ENCODE measurements at regions not wholly inside any gene's neighbourhood (a gene's known extent, or its start where the extent isn't known, plus 50 kb on each side); places are given as distances from the start of the nearest gene placed in this dataset.

DNA sequence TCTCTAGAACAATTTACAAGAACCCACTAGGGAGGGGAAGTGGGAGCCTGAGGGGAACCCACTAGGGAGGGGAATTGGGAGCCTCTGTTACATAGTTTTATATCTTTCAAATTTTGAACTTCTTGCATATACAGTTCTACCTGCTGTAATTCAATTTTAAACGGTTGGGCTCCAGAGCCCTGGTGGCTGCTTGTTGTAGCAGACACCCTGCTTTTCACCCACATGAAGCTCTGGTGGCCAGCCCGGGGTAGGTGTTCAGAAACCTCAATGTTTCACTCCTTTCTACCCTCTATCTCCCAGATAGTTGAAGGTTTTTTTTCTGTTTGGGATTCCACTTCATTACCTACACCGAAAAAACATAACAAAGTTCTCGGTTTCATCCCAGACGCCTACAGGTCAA, 124.4 kb downstream of the TMEM174 start:
- TF ChIP-seq, protein P1, sequence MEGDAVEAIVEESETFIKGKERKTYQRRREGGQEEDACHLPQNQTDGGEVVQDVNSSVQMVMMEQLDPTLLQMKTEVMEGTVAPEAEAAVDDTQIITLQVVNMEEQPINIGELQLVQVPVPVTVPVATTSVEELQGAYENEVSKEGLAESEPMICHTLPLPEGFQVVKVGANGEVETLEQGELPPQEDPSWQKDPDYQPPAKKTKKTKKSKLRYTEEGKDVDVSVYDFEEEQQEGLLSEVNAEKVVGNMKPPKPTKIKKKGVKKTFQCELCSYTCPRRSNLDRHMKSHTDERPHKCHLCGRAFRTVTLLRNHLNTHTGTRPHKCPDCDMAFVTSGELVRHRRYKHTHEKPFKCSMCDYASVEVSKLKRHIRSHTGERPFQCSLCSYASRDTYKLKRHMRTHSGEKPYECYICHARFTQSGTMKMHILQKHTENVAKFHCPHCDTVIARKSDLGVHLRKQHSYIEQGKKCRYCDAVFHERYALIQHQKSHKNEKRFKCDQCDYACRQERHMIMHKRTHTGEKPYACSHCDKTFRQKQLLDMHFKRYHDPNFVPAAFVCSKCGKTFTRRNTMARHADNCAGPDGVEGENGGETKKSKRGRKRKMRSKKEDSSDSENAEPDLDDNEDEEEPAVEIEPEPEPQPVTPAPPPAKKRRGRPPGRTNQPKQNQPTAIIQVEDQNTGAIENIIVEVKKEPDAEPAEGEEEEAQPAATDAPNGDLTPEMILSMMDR (IDR thresholded peaks at IDR 0.05; ENCODE audit: extremely low read depth, missing control alignments) = no peak
- peak; percentile 28 for DNase-seq (ENCODE audit: low spot score)

DNA sequence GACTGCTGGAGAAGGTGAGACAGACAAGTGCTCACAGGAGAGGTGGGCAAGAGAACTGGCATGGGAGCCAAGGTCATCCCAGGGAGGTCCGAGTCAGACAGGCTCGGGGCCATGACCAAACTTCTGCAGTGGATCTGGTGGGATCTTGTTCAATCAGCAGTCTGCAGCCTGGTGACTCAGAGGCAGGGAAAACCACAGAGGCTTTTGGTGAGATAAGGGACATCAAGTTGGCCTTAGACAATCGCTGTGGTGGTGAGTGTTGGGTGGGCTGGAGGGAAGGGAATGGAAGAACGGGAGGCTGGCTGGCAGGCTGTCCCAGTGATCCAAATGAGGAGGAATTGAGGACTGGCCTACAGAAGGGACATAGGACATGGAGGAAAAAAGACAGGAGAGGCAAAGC, 123.8 kb downstream of the TMEM174 start:
- TF ChIP-seq, protein P1 (IDR thresholded peaks at IDR 0.05; ENCODE audit: extremely low read depth, missing control alignments) = no peak
- DNase-seq (ENCODE audit: low spot score) = no peak

DNA sequence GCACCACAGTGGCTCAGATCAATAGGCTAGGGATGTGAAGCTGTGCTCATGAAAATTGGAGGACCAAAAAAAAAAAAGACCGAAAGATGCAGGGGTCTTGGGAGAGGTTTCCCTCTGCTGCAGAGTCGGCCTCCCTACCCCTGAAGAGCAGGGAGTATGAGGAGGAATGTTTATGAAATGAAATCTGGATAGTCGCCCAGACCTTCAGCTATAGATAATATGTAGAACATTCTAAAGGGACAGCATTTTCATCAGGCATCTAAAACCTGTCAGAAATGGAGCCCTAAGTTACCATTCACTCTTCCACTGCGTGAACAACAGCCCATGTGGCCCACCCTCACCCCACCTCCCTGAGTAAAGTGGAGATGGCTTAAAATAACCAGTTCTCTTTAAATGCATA, 122.9 kb downstream of the TMEM174 start:
- DNase-seq (ENCODE audit: low spot score) = no peak
- TF ChIP-seq, protein P1 (IDR thresholded peaks at IDR 0.05; ENCODE audit: extremely low read depth, missing control alignments) = no peak

DNA sequence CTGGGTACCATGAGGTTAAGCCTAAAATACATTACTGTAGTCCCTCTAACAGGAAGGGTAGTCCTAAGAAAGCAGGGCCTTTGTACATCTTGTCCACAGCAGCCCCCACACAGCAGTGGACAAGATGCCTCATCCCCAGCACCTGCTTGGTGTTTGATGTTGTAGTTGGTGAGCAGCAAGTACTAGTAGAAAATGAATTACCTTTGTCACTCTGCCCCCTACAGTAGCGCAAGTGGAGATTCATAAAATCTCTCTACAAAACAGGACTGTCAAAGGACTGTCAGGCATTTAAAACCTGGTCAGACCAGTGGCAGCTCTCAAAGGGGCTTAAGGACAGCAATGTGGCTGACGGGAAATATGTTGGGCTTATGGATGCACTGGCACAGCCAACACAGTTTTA, 122.5 kb downstream of the TMEM174 start:
- TF ChIP-seq, protein P1 (IDR thresholded peaks at IDR 0.05; ENCODE audit: extremely low read depth, missing control alignments) = no peak
- no peak for DNase-seq (ENCODE audit: low spot score)

DNA sequence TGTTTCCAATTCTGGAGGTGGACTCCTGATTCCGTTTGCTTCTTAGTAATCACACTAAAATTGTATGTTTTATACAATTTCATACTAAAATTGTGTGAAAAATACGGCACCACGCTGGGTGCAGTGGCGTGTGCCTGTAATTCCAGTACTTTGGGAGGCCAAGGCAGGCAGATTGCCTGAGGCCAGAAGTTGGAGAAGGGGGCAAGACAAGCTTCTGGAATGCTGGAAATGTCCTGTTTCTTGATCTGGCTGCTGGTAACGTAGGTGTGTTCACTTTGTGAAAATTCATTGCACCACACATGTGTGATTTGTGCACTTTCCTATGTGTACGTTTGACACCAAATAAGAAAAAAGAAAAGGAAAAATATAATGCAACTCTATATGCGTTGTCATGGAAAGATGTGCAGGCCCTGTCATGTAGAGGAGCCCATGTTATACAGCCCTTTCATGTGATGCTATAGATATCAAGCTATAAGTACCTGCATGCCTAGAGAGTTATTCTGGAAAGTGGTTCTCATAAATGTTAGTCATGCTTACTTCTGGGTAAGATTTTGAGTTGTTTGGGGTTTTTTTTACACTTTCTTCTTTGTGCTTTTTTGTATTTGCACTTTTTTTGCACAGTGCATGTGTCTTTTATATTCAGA, 119.9 kb downstream of the TMEM174 start:
- DNase-seq (ENCODE audit: low spot score) = no peak
- TF ChIP-seq, protein P1 (IDR thresholded peaks at IDR 0.05; ENCODE audit: extremely low read depth, missing control alignments) = no peak

DNA sequence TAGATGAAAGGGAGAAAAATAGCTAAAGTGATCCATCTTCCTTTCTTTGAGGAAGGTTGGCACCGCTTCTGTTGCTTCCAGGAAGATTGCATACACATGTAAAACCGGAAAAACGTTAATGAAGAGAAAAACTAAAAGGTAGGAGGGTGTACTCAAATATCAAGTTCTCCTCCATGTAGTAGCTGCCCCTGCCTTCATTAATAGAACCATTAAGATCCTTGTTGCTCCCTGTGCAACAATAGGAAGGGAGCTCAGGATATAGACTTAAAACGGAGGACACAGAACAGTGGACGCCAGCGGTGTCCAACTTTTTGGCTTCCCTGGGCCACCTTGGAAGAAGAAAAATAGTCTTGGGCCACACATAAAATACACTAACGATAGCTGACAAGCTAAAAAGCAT, 118.9 kb downstream of the TMEM174 start:
- DNase-seq (ENCODE audit: low spot score) = no peak
- TF ChIP-seq, protein P1 (IDR thresholded peaks at IDR 0.05; ENCODE audit: extremely low read depth, missing control alignments) = no peak

DNA sequence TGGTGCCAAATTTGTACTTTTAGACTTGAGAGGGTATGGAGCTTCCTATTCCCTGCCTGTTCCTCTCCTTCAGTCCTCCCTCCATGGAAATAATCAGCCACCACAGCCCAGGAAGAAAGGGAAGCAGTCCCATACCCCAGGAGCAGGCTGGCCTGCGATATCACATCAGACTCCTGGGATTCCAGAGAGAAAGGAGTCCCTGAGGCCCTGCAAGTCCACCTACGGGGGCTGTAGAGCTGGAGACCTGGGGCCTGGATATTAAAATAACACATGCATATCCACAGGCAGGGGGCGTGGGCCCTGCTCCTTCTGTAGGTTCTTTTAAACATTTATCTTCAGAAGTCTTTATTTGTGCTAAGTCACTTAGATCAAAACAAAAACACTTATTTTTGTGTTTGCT, 117.2 kb downstream of the TMEM174 start:
- DNase-seq (ENCODE audit: low spot score) = no peak
- TF ChIP-seq, protein P1 (IDR thresholded peaks at IDR 0.05; ENCODE audit: extremely low read depth, missing control alignments) = no peak
